HG03521 (cell line): ENCODE measurements at regions not wholly inside any gene's neighbourhood (a gene's known extent, or its start where the extent isn't known, plus 50 kb on each side); places are given as distances from the start of the nearest gene placed in this dataset.
"Not testable (repeated sequence)": the region's sequence is repeated elsewhere in the genome, so short reads cannot be mapped to it uniquely, and the experiment has no call there.

Source experiments
- ATAC-seq: cut with Tn5 transposase; IDR thresholded peaks from one replicate; pipeline ENCODE4 v1.9.1; 2021; ENCODE audit warnings: mild to moderate bottlenecking, moderate library complexity; ENCODE audit not compliant: unreplicated experiment

DNA sequence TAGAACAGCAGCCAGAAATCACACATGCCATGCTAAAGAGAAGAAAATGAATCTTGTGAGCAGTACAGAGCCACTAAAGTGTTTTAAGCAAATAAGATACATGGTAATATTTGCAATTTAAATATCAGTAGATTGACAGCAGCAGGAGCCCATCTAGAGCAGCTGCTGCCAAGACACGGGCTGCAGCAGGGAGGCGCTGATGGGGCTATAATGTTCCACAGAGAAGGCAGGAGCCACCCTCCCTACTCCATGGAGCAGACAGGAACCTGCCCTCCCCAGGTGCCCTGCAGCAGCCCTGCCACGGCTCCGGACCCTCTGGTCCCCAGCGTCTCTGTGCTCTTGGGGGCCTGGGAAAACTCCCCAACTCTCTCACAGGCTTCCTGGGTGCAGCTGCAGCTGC lies 224.1 kb upstream of the ISL1 start:
- no peak for ATAC-seq

- ATAC-seq = no peak
Measured at GRCh38 chr5:51159606-51160005, 223.6 kb upstream of the ISL1 start.

- no peak for ATAC-seq
Measured at GRCh38 chr5:51162245-51162644, 221.0 kb upstream of the ISL1 start.

GRCh38 chr5:51165621-51166020 lies 217.6 kb upstream of the ISL1 start:
- ATAC-seq = not testable (repeated sequence)

DNA sequence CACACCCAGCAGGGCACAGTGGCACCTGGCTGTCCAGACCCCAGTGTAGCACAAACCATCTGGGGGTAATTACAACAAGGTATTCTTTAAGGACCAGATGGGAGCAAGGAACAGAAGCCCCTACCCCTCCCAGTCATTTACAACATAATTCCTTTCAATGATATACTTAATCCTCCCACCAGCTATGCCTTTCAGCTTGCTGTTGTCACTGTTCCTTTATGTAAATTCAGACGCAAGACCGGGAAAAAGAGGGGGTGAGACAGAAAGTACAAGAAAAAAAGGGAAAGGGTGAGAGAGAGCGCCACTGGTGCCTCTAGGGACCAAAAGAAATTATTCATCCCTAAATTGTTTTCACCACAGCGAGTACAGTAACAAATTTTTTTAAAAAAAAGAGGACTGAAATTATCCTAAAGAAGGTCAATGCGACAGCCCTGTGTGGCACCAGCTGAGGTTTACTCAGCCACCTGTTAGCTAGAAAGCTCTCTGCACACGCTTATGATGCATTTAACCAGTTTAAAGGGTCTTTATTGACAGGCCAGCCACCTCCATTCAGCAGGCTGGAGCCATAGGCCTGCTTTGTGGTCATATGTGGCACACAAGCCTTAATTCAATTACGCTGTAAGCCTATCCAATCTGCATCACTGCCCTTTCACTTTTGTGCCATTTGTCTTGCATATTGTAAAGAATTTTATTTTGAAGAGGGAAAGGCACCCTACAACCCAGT lies 210.2 kb upstream of the ISL1 start:
- ATAC-seq = no peak

DNA sequence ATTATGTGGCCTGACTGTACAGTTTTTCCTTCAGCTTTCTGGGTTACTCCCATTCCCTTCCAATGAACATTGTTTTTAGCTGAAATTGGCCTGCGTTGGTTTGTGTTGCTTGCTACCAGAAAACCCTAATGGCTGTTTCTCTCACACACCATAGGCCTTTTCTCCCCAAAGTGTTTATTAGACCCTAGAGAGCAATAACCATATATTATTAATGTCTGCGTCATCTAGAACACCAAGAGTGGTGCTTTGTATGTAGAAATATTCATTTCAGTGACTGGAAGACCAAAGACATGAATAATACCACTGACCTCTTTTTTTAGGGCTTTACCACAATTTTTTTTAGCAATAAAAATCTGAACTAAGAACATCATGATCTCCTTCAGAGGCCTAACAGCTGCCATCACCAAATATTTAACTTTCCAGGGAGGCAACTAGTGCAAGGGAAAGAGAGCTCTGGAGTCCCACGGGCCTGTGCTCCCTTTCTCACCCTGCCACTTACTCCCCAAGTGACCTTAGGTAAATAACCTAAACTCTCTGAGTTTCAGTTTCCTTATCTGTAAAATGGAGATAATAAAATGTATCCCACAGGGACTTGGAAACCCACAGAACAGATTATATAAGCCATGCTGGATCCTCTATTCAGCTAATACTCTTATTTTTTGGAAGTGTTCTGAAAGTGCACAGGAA lies 201.9 kb upstream of the ISL1 start:
- no peak for ATAC-seq

DNA sequence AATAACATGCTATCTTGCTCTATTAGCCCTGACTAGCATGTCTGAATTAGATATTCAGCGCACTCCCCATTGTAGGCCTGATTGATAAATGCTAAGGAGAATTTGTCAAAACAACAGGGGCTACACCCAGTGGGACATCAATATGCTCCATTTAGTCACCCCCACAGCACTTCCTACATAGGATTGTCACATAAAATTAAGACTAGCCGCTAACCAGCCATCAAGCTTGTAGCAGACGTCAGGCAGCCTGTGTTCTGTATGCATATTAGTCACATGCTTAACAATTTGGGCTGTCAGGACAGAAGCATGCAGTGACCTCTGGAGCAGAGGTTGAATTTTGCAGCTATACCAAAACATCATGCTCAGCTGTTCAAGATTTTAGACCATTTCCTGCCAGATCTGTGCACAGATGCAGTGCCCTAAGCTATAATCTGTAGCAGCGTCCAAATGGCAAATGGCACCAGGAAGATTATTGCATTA lies 197.4 kb upstream of the ISL1 start:
- no peak for ATAC-seq

- ATAC-seq = no peak
Measured at GRCh38 chr5:51188001-51188591, 195.2 kb upstream of the ISL1 start.

GRCh38 chr5:51194671-51195070 lies 188.6 kb upstream of the ISL1 start:
- ATAC-seq = no peak

DNA sequence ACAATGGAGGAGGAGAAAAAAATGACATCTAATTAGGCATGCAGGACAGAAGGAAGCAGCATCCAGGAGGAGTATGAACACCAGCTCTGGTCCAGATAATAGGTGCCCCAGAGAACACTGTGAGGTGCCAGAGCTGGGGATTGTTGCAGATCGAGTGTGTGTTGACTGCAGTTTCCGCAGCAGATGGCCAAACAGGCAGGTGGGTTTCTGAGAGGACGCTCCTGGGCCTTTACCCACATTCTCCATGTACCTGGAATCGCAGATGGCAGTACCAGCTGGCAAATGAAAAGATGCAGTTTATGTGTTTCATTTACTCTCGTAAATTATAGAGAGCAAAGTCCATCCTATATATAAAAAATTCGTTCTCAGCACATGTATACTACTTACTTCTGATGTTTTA lies 182.2 kb upstream of the ISL1 start:
- no peak for ATAC-seq

DNA sequence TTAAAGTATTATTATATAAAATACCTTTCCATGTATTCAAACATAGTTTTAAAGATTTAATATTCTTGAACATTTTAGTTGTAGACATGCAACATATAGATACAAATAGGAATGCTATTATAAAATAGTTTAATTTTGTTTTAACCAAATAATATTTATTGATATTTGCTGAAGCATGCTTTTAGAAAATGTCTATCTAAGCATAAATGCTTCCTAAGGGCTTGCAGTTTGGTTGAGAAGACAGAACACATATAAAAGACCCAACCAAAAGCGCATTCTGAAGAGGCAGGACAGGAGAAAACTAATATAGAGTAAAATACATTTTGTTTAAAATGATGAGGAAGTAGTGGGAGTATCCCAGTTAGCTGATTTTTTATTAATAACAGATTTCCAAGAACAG lies 181.5 kb upstream of the ISL1 start:
- no peak for ATAC-seq

GRCh38 chr5:51202161-51202560 lies 181.1 kb upstream of the ISL1 start:
- ATAC-seq = no peak

DNA sequence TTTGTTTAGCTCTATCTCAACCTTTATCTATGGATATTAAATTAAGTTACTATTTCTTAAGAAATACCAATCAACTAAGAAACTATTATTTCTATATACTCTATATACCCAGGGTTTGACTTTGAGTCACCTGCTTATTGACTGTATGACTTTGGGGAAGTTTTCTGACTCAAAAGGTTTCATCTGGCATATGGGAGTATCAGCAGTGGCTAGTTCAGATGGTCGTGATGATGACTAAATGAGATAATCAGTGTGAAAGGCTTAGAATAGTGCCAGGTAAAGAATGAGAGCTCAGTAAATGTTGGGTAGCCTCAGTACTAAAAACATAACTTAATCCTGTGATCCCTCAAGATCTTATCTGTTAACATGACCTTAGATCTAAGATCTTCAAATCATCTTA lies 179.7 kb upstream of the ISL1 start:
- peak; percentile 45 for ATAC-seq

DNA sequence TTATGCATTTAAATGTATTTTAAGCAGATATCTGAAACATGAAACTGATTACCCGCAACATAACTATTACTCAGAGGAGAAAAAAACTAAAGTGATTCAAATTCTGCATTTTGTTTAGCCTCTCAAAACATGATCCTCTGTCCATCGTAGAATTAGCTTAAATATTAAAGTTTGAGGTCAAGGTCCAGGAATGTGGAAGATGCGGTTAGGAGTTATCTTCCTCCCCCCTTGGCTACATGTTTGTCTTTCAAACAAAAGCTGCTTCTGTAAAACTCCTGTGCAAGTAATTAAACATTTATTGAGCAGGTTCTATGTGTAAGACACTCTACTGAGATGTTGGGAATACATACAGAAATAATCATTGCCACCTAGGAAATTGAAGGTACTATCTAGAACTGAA lies 175.0 kb upstream of the ISL1 start:
- ATAC-seq = no peak

DNA sequence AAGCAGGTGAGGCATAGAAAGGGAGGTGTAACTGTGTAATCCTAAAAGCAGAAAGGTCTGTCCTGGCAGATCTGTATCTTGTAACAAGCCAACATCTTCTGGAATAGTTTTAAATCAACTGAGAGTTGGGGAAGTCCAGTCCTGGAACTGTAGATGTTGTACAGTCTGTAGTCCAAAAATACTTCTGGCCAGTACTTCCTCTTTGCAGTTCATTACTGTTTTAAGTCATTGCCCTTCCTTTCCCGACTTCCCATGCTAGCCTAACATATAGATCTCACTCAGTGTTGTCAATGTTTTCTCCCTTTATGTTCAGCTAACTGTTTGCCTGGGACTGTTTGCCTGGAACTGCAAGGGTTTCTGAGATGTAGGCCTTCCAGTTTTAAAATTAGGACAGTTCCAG lies 168.5 kb upstream of the ISL1 start:
- ATAC-seq = no peak

DNA sequence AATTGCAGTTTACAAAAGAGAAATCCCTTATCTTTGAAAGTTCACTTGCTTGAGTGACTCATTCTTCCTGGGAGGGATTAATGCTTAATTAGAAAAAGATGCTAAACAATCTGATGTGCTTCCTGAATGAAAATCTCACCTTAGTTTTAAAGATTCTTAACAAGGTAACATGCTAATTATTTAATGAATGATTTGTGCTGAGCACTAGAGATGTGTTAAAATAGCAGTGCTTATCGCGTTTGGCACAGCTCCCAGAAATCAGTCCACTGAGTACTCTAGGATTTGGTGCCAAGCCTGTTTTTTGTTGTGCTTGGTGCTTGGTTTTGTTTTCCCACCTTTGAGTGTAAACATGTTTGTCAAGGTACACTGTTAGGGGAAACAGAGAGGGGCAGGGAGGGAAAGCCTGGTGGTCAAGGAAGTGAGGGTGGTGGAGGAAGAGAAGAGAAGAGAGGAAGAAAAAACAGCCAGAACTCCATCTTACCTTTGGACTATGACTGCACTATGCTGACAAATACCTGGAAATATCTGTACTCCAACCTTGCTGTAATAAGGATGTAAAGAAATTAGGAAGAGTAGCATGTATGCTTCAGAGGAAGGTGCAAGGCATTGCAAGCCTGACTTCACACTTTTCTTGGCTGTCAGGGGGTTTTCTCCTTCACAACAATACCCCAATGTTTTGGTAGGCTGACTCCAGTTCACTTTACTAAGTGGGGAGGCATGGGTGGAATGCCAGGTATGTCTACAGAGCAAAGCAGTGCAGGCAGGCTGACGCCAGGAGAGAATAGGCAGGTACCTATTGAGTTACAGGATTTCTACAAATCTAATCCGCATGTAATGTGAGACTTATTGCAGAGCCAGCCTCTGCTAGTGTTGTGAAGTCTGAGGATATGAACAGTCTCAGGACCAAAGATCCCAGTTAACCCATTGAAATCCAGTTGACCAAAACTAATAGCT lies 157.2 kb upstream of the ISL1 start:
- no peak for ATAC-seq

GRCh38 chr5:51227963-51228470 lies 155.2 kb upstream of the ISL1 start:
- ATAC-seq = no peak

DNA sequence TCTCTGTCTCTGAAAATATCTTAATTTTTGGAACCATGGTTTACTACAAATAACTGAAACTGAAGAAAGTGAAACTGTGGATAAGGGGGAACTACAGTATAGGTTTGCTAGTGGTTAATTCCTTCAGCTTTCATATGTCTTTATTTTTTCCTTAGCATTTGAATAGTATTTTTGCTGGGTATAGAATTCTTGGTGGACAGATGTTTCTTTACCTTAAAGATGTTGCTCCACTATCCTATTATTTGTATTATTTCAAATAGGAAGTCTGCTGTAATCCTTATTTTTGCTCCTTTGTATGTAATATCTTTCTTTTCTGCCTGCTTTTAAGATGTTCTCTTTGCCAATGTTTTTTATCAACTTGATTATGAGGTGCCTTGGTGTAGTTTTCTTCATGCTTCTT lies 152.9 kb upstream of the ISL1 start:
- no peak for ATAC-seq

DNA sequence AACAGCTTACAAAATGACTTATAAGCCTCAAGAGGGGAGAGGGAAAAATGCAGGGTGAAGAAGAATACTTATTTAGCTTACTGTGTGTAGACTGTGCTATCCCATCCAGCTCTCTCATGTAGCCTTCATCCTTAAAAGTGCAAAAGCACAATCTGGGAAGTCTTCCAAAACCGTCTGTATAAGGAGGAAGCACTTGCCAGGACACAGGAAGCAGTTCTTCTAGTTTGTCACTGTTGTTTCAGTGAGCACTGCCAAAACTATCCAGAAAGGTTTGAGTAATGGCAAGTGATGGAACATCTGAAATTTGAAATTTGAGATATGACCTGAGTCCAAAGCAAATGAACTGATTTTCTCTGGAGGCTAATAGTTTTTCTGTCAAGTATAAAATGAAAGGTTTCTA lies 140.8 kb upstream of the ISL1 start:
- no peak for ATAC-seq

GRCh38 chr5:51250957-51251356 lies 132.3 kb upstream of the ISL1 start:
- not testable (repeated sequence) for ATAC-seq

- no peak for ATAC-seq
Measured at GRCh38 chr5:51271261-51271660, 112.0 kb upstream of the ISL1 start.
